ENCODE measurements at regions not wholly inside any gene's neighbourhood (a gene's known extent, or its start where the extent isn't known, plus 50 kb on each side); places are given as distances from the start of the nearest gene placed in this dataset.
"Not testable (repeated sequence)": the region's sequence is repeated elsewhere in the genome, so short reads cannot be mapped to it uniquely, and the experiment has no call there.

- Mint-ChIP-seq H3K4me1 (ENCODE audit: low read depth) (no peaks in the 10 kb centered on the region), H3K9me3 (ENCODE audit: insufficient read depth) (no peaks in the 10 kb centered on the region), H3K4me3 (no peak overlapping the region), H3K27me3 (ENCODE audit: low read depth) (peaks cover 2% of the 10 kb centered on the region), H3K36me3 (ENCODE audit: low read depth) (no peaks in the 10 kb centered on the region), H3K27ac (no peak overlapping the region)
- CTCF ChIA-PET = no interaction called here
- POLR2A ChIA-PET = no interaction called here
- ATAC-seq (no peak), DNase-seq (no peak)
Measured at GRCh38 chr6:166853371-166854325, 102.7 kb downstream of the RNASET2 start.

DNA sequence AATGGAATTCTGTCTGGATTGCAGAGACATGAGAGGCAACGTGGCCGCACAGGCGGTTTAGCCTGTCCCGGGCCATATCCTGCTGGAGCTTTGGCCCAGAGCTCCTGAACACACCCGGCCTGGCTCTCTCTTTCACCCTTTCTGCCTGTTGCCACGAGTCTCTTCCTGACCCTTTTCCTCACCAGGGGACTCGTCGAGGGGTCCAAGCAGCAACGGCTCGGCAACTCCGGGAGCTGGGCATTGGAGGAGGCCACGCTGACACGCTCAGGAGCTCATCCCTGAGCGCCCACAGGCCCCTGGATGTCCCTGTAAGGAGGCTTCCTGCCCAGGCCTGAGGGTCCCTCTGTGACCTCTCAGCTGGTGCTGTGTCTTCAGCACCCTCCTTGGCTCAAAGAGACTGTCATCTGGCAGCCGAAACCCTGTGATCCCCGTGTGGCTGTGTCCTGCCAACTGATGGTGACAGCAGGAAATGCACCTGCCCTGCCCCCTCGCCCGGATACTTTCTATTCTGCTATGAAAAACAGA lies 103.8 kb downstream of the RNASET2 start:
- H3K4me1 Mint-ChIP-seq (ENCODE audit: low read depth) = no peaks in the 10 kb centered on the region
- H3K27me3 Mint-ChIP-seq (ENCODE audit: low read depth) = peaks cover 2% of the 10 kb centered on the region
- H3K27ac Mint-ChIP-seq = no peak overlapping the region
- no peak overlapping the region for H3K4me3 Mint-ChIP-seq
- no peak for ATAC-seq
- H3K36me3 Mint-ChIP-seq (ENCODE audit: low read depth) = no peaks in the 10 kb centered on the region
- DNase-seq = no peak
- ChIA-PET POLR2A (no interaction called here), CTCF (no interaction called here)
- H3K9me3 Mint-ChIP-seq (ENCODE audit: insufficient read depth) = no peaks in the 10 kb centered on the region

GRCh38 chr6:166851911-166852310 lies 104.4 kb downstream of the RNASET2 start:
- H3K4me3 Mint-ChIP-seq = no peak overlapping the region
- ChIA-PET POLR2A (no interaction called here), CTCF (no interaction called here)
- DNase-seq (no peak), ATAC-seq (no peak)
- H3K4me1 Mint-ChIP-seq (ENCODE audit: low read depth) = peaks cover 1% of the 10 kb centered on the region
- H3K36me3 Mint-ChIP-seq (ENCODE audit: low read depth) = no peaks in the 10 kb centered on the region
- peaks cover 4% of the 10 kb centered on the region for H3K27me3 Mint-ChIP-seq (ENCODE audit: low read depth)
- H3K27ac Mint-ChIP-seq = no peak overlapping the region
- no peaks in the 10 kb centered on the region for H3K9me3 Mint-ChIP-seq (ENCODE audit: insufficient read depth)

GRCh38 chr6:166851426-166851825 lies 104.9 kb downstream of the RNASET2 start:
- POLR2A ChIA-PET = no interaction called here
- Mint-ChIP-seq H3K4me1 (ENCODE audit: low read depth) (peaks cover 6% of the 10 kb centered on the region), H3K4me3 (no peak overlapping the region), H3K27ac (no peak overlapping the region), H3K27me3 (ENCODE audit: low read depth) (peaks cover 8% of the 10 kb centered on the region), H3K9me3 (ENCODE audit: insufficient read depth) (no peaks in the 10 kb centered on the region), H3K36me3 (ENCODE audit: low read depth) (no peaks in the 10 kb centered on the region)
- DNase-seq (no peak), ATAC-seq (no peak)
- CTCF ChIA-PET = no interaction called here

DNA sequence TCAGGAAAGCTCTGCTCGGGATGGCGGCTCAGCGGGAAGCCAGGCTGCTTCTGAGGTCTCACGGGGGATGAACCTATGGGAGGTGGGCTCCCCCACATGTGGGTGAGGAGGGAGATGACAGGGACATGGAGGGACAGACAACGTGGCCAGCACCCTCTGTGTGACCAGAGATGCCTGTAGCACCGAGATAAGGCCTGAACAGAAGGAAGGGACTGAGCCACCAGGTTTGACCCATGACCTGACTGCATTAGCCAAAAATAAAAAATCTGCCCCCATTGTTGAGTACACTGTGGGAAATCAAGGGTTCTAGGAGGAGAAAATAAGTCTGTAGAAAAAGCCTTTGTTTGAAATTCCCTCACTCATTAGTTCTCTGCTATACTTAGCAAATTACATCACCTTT lies 105.7 kb downstream of the RNASET2 start:
- peaks cover 6% of the 10 kb centered on the region for H3K4me1 Mint-ChIP-seq (ENCODE audit: low read depth)
- H3K9me3 Mint-ChIP-seq (ENCODE audit: insufficient read depth) = no peaks in the 10 kb centered on the region
- ATAC-seq (no peak), DNase-seq (no peak)
- H3K36me3 Mint-ChIP-seq (ENCODE audit: low read depth) = no peaks in the 10 kb centered on the region
- H3K27ac Mint-ChIP-seq = no peak overlapping the region
- POLR2A ChIA-PET = no interaction called here
- CTCF ChIA-PET = no interaction called here
- H3K4me3 Mint-ChIP-seq = no peak overlapping the region
- peaks cover 15% of the 10 kb centered on the region for H3K27me3 Mint-ChIP-seq (ENCODE audit: low read depth)

GRCh38 chr6:166849749-166850183 lies 106.6 kb downstream of the RNASET2 start:
- ChIA-PET POLR2A (no interaction called here), CTCF (no interaction called here)
- H3K27ac Mint-ChIP-seq = no peak overlapping the region
- DNase-seq (no peak), ATAC-seq (no peak)
- H3K27me3 Mint-ChIP-seq (ENCODE audit: low read depth) = peaks cover 22% of the 10 kb centered on the region
- H3K9me3 Mint-ChIP-seq (ENCODE audit: insufficient read depth) = no peaks in the 10 kb centered on the region
- H3K4me1 Mint-ChIP-seq (ENCODE audit: low read depth) = peaks cover 6% of the 10 kb centered on the region
- H3K4me3 Mint-ChIP-seq = no peak overlapping the region
- no peaks in the 10 kb centered on the region for H3K36me3 Mint-ChIP-seq (ENCODE audit: low read depth)

DNA sequence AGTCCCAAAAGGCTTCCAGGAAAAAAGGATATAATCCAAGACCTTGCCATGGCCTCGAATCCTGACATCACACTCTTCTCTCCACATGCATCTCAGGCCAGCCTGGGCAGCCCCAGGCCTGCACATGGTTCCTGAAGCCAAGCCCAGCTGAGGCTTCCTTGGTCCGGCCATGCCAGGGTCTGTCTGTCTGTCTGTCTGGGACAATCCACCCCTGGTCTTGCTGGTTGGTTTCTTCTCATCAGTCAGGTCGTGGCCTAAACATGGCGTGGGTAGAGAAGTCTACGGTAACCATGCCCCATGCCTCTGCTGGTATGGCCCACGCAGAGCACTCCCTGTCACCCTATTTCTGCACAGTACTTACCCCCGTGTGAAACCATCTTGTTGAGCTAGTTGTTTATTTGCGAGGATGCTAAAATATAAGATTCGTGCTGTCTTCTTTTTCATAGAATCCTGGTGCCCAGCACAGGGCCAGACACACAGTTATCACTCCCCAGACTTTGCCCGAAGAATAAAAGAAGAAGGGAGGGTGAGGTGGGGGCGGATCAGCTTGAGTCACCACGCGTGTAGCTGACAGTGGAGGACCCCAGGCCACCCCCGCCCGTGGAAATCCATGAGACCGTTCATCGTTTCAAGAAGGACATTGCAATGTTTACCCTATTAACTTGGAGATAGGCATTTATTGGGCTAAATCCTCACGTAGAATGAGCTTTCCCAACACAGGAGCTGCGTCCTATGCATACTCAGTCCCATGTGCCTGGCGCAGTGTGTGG lies 107.2 kb downstream of the RNASET2 start:
- H3K27ac Mint-ChIP-seq = no peak overlapping the region
- DNase-seq (no peak), ATAC-seq (no peak)
- no peaks in the 10 kb centered on the region for H3K36me3 Mint-ChIP-seq (ENCODE audit: low read depth)
- H3K9me3 Mint-ChIP-seq (ENCODE audit: insufficient read depth) = no peaks in the 10 kb centered on the region
- POLR2A ChIA-PET = no interaction called here
- no peak overlapping the region for H3K4me3 Mint-ChIP-seq
- CTCF ChIA-PET = no interaction called here
- H3K27me3 Mint-ChIP-seq (ENCODE audit: low read depth) = peaks cover 28% of the 10 kb centered on the region
- H3K4me1 Mint-ChIP-seq (ENCODE audit: low read depth) = peaks cover 6% of the 10 kb centered on the region

DNA sequence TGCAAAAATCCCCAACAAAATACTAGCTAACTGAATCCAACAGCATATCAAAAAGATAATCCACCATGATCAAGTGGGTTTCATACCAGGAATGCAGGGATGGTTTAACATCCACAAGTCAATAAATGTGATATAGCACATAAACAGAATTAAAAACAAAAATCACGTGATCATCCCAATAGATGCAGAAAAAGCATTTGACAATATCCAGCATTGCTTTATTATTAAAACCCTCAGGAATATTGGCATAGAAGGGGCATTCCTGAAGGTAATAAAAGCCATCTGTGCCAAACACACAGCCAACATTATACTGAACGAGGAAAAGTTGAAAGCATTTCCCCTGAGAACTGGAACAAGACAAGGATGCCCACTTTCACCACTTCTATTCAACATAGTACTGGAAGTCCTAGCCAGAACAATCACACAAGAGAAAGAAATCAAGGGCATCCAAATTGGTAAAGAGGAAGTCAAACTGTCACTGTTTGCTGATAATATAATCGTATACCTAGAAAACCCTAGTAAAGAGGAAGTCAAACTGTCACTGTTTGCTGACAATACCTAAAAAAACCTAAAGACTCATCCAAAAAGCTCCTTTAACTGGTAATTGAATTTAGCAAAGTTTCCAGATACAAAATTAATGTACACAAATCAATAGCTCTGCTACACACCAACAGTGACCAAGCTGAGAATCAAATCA lies 109.8 kb downstream of the RNASET2 start:
- not testable (repeated sequence) for H3K36me3 Mint-ChIP-seq (ENCODE audit: low read depth); H3K4me3 Mint-ChIP-seq; ATAC-seq; H3K4me1 Mint-ChIP-seq (ENCODE audit: low read depth); DNase-seq; H3K27ac Mint-ChIP-seq; H3K9me3 Mint-ChIP-seq (ENCODE audit: insufficient read depth)
- CTCF ChIA-PET = interaction anchor here (1.1 kb wide), 1 partner anchor 14 kb away, joined by 3 read pairs; no protein-coding TSS in a partner anchor
- peaks cover 32% of the 10 kb centered on the region for H3K27me3 Mint-ChIP-seq (ENCODE audit: low read depth)
- POLR2A ChIA-PET = interaction anchor here (0.7 kb wide), 1 partner anchor 101 kb away, joined by 3 read pairs; no protein-coding TSS in a partner anchor

DNA sequence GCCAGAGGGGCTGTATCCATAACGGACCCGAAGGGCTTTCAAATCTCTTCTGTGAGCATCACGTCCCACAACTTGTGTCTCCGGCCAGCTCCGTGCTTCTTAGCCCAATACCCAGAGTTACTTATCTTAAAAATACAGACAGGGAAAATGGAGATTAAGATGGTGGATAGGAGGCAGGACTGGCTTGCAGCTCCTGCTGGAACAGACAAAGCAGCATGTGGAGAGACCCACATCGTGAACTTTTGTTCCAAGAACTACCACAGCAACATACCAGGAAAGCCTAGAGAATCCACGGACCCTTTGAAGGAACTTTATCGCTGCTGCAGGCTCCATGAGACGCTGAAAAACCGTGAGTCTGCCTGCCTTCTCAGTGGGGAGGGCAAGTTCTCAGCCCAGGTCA lies 113.7 kb downstream of the RNASET2 start:
- POLR2A ChIA-PET = no interaction called here

DNA sequence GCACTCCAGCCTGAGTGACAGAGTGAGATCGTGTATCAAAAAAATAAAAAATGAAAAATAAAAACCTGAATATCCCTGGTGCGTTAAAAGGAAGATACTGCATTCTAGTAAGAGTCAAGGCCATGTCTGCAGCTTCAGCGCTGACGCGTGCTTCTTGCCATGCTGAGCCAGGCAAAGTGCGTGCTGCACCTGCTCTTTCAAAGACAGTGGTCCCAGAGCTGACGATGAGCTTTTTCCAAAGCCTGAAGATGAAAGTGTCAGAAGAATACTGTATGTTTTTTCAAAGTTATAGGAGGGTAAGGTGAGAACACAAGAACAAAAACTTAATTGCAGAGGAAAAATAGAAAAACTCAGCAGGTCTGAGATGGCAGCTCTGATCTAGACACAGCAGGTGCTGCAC lies 115.1 kb downstream of the RNASET2 start:
- DNase-seq (no peak), ATAC-seq (no peak)
- Mint-ChIP-seq H3K9me3 (ENCODE audit: insufficient read depth) (no peaks in the 10 kb centered on the region), H3K27me3 (ENCODE audit: low read depth) (peaks cover 24% of the 10 kb centered on the region), H3K36me3 (ENCODE audit: low read depth) (no peaks in the 10 kb centered on the region), H3K4me3 (no peak overlapping the region), H3K27ac (no peak overlapping the region), H3K4me1 (ENCODE audit: low read depth) (no peaks in the 10 kb centered on the region)
- POLR2A ChIA-PET = no interaction called here
- CTCF ChIA-PET = no interaction called here

More for the DNA sequence above, 113.7 kb downstream of the RNASET2 start:
- DNase-seq (no peak), ATAC-seq (no peak)
- no peaks in the 10 kb centered on the region for H3K9me3 Mint-ChIP-seq (ENCODE audit: insufficient read depth)
- no peak overlapping the region for H3K4me3 Mint-ChIP-seq
- H3K27ac Mint-ChIP-seq = no peak overlapping the region
- H3K4me1 Mint-ChIP-seq (ENCODE audit: low read depth) = peaks cover 6% of the 10 kb centered on the region
- CTCF ChIA-PET = no interaction called here
- no peaks in the 10 kb centered on the region for H3K36me3 Mint-ChIP-seq (ENCODE audit: low read depth)
- peaks cover 32% of the 10 kb centered on the region for H3K27me3 Mint-ChIP-seq (ENCODE audit: low read depth)

DNA sequence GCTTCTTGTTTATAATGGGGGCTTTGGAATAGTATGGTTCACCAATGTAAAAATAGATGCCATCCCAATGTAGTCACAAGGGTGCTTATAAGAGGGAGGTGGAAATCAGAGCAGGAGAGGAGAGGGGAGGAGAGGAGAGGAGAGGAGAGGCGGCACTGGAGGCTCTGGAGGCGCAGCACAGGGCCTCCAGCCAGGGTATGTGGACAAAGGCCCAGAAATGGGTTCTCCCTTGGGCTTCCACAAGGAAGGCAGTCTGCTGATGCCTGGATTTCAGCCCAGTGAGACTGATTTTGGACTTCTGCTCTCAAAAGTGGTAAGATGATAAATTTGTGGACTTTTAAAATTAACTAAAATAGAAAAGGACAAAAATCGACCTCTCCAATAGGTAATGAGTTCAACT lies 116.8 kb downstream of the RNASET2 start:
- Mint-ChIP-seq H3K4me1 (ENCODE audit: low read depth) (no peaks in the 10 kb centered on the region), H3K27me3 (ENCODE audit: low read depth) (peaks cover 9% of the 10 kb centered on the region), H3K27ac (no peak overlapping the region), H3K36me3 (ENCODE audit: low read depth) (no peaks in the 10 kb centered on the region), H3K4me3 (no peak overlapping the region), H3K9me3 (ENCODE audit: insufficient read depth) (no peaks in the 10 kb centered on the region)
- ChIA-PET CTCF (no interaction called here), POLR2A (no interaction called here)
- no peak for ATAC-seq
- no peak for DNase-seq

DNA sequence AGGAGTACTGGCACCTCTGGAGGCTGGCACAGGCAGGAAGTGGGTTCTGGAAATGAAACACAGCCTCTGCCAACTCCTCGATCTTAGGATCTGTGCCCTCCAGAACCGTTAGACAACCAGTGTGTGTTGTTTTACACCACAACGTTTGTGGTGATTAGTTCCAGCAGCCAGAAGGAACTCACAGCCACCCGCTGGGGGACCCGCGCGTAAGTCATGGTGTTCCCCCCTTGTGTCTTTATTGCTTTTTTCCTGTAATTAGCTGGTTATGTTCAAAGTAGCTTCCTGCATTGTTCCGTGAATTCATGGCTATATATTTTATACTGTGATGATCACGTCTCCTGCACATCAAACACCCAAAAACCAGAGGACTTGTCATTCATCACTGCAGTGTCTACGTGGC lies 117.4 kb downstream of the RNASET2 start:
- no peaks in the 10 kb centered on the region for H3K4me1 Mint-ChIP-seq (ENCODE audit: low read depth)
- no peaks in the 10 kb centered on the region for H3K36me3 Mint-ChIP-seq (ENCODE audit: low read depth)
- ATAC-seq = no peak
- DNase-seq = no peak
- peaks cover 5% of the 10 kb centered on the region for H3K27me3 Mint-ChIP-seq (ENCODE audit: low read depth)
- H3K9me3 Mint-ChIP-seq (ENCODE audit: insufficient read depth) = no peaks in the 10 kb centered on the region
- POLR2A ChIA-PET = no interaction called here
- H3K4me3 Mint-ChIP-seq = no peak overlapping the region
- CTCF ChIA-PET = no interaction called here
- H3K27ac Mint-ChIP-seq = no peak overlapping the region

Data from activated CD8-positive, alpha-beta T cell treated with anti-CD3 and anti-CD28 coated beads, Interleukin-2, amount 10 ng/mL, durations not matched to agents 7 days and 5 days (primary cell).